OCI-LY3 (cell line): ENCODE measurements at regions not wholly inside any gene's neighbourhood (a gene's known extent, or its start where the extent isn't known, plus 50 kb on each side); places are given as distances from the start of the nearest gene placed in this dataset.

ENCODE experiments used
- CTCF ChIP-seq: fragments of 200-600, 300-600 bp; sonication (generic); IDR thresholded peaks from 2 replicates; pipeline ENCODE4 v1.5.1; 2014; ENCODE audit warnings: antibody characterized with exemption, low read length, low read depth
- EZH2phosphoT487 ChIP-seq: fragments of 200-600 bp; shearing (Covaris generic); IDR thresholded peaks from 2 replicates; pipeline ENCODE4 v1.6.1; 2018; ENCODE audit warnings: antibody characterized with exemption, mixed run types, low read depth

DNA sequence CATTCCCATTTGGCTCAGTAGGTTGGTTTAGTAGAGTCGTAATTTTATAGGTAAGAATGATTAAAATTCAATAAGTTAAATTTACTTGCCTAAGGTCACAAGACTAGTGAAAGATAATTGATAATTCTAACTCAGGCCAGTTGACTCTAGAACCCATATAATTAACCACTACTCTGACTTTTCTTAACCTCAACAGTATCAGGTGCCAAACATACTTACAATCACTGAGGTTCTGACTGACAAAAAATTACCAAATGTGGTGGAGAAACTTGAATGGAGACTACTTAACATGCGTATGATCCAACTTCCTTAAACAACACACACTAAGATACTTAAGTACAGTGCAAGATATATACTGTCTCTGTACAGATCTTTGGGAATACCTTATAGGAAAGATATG lies 667.3 kb upstream of the SORCS1 start:
- TF ChIP-seq CTCF = no peak
- TF ChIP-seq EZH2phosphoT487 = no peak
